CD4-positive, alpha-beta T cell treated with Interleukin-10 for 1 hour (primary cell): ENCODE measurements at regions not wholly inside any gene's neighbourhood (a gene's known extent, or its start where the extent isn't known, plus 50 kb on each side); places are given as distances from the start of the nearest gene placed in this dataset.

Experiments
- DNase-seq: peaks from one replicate; pipeline ENCODE4 v3.0.0-alpha.2; 2020

DNA sequence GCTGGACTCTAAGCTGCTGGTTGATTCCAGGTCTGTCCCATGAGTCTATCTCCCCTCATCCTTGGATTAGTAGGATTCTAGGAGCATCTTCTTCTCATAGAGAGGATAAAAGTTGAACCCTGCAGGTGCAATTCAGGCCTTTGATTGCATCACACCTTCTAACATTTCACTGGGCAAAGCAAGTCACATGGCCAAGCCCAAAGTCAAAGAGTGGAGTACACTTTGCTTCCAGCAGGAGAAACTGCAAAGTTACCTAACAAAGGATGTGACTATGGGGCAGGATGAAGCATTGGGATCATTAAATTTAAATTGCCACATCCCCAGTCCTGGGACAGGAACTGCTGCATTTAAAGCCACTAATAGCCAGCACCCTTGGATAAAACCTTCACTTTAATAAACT, 51.0 kb upstream of the EGFLAM start:
- DNase-seq, result no peak

DNA sequence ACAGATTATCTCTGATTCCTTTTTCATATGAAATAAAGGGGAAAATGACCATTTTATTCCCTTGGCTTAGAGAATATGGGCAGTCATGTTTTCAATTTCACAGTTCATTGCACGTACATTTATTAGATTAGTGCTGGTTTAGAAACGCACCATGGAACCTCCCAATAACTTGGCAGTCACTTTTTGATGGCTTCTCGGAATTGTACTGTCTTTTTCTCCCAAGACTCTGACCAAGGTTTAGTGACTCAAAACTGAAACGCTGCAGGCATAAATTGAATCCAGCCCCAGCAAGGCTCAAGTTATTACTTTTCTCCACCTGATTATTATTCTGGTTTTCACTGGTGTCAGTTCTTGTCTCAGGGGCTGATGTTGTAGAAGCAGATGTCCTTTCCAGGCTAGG, 55.6 kb upstream of the EGFLAM start:
- no peak for DNase-seq

DNA sequence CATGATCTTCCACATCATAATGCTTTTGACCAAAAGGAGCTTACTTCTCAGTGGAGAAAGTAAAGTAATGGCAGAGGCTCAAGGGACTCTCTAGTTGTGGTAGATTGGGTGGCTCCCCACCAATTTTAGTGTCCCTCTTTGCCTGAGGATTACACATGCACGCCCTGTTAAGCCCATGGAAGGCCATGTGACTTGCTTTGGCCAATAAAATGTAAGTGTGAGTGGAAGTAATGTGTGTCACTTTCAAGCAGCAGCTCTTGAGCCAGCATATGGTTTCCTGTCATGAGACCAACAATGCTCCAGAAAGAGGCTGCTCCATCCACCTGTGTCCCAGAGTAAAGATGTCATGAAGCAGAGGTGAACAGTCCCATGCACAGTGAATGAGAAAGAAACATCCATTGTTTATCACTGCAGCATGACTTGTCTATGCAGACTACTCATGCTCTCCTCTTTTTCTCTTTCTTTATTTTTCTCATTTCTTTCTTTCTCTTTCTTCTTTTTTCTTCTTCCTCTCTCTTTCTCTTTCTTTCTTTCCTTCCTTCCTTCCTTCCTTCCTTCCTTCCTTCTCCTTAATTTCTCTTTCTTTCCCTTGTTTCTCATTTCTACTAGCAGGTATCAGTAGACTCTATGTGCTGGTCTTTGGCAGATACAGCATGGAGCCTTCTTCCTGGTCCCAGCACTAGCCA, 57.3 kb upstream of the EGFLAM start:
- DNase-seq, result no peak

DNA sequence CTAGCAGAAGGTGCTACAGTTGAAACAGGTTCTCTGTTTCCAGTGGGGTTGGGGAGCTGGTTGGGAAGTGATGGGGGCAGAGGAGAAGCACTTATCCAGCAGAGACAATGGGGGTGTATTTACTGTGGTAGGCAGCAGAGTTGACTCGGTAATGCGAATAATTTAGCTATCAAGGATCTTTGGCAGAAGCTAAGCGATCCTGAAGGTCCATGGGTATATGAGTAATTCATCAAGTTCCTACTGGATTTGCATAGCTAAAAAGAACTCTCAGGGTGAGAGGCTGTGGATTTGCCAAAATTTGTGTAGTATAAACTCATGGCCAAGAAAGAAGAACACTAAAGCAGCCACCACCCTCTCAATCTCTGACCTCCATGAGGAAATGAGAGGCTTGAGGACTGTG, 61.2 kb upstream of the EGFLAM start:
- no peak for DNase-seq

DNA sequence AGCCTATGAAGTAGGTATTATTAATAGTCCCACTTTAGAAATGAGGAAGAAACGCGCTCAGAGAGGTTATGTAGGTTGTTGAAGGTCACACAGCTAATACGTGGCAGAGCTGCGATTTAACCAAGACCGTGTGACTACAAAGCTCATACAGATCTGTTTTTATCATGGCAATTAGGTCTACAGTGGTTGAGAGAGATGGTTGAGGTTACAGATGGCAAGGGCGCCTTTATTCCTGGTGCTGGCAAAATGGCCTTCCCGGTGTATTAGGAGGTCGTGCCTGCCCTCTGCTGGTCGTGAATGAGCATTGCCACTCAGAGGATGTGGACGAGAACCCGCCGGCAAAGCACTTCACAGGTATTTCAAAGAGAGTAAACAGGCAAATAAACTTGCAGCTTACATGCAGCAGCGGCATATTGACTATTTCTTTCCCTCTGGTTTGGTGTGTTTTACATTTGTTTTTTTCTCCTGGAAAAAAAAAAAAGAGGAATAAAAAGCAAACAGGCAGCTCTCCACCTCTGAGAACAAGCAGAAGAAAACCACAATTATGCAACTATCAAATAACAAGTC, 65.3 kb upstream of the EGFLAM start:
- DNase-seq, result peak; percentile 56

DNA sequence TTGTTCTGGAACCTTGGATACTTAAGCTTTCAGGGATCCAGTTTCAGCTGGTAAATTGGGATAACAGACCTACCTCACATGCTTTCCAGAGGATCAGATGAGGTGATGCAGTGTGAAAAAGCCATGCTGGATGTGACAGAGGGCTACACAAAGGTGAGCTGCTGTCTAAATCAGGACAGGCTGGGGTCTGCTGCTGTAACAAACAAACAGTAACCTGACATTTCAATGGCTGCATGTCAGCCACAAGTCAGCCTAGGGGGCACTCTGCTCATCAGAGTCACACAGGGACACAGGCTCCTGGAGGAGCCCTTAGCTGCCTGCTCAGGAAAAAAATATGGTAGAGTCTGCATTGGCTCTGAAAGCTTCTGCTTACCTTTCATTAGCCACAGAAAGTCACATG, 66.7 kb upstream of the EGFLAM start:
- no peak for DNase-seq

DNA sequence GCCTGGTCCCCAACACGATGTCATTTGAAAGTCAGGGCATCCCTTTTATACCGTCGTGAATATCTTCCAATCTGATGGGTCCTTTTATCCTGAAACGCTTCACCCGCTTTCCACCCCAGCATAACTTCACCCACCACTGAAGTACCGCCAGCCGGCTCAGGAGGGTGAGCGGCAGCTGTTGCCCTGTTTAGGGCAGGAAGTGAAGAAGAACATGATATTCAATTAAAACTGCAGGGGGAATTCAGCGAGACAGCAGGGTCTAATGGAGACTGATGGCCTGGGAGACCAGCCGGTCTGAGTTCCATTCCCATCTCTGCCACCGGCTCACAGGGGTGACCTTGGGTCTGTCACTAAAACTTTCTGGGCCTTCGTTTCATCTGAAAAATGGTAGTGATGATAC, 68.2 kb upstream of the EGFLAM start:
- no peak for DNase-seq

DNA sequence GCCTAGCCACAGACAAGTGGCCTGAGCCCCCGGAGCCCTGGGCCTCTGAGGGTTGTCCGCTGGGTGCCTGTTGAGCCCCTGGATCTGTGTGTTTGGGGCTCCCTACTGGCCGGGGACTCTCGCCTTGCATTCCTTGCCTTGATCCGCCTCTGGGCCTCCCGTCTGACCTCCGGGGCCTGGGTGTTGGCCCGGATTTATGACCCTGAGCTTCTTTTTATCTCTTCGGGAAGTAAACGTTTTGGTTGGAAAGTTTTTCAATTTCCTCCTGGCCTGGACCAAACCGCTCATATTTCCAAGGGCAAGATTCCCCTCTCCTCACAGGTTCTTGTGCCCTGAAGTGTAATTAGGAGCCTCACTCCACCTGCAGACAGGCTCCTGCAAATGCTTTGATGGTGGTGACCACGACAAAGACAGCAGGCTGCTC, 69.3 kb upstream of the EGFLAM start:
- DNase-seq, result no peak

DNA sequence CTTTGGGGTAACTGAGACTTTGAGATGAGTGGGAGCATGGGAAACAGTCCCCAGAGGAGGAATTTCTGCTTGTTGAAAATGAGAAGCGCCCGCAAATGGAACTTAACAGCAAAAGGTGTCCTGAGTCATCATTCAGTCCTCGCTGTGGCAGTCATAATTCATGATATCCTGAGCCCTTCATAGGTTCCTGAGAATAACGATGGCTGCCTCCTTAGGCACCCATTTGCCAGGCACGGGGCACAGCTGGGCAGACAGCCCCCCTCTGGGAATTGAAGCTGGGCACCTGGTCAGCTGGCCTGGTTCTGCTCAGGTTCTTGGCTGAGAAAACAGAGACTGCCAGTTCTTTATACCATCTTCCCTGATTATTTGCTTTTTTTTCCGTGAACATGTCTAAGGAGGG, 69.8 kb upstream of the EGFLAM start:
- DNase-seq, result no peak

DNA sequence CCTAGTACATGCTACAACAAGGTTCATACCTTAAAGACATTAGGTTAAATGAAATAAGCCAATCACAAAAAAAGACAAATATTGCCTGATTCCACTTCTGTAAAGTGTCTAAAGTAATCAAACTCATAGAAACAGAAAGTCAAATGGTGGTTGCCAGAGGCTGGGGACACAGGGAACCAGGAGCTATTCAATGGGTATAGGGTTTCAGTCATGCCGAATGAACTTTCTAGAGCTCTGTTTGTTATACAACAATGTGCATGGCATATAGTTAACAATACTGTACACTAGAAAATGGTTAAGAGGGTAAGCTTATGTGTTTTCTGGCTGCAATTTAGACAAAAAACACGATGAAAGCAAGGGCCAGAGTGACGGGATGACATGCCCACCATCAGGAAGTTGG, 70.8 kb upstream of the EGFLAM start:
- DNase-seq, result no peak

DNA sequence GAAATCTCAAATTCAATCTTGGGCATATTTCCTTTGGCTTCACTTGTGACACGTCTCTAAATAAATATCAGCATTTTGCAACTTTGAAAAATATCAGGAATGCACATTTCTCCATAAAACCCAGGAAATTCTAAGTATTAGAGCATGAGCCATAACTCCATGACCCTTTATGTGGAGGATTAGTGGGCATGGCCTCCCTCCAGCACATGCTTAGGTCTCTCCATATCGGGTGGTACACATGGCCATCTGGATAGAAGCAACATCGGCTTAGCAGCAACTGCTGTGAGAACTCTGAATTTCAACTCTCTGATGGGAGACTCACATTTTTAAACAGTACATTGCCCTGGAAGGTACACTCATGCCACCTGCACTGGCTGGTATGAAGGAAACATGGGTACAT, 73.7 kb upstream of the EGFLAM start:
- DNase-seq, result no peak

DNA sequence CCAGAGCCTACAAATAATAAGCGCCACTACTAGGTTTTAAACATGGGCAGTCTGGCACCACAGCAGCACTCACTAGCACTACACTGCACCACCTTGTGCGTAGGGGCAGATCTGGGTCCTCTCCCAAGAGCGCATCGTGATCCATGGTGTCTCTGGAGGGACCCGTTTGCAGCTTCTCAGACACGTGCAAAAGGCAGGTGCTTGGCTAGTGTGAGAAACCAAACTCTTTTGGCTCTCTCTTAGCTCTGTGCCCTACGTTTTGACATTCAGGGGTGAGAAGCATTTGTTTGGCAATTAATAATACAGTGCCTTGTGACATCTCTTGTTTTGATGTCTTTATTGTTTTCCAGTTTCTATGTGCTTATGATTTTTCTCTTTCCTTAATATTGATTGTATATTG, 75.4 kb upstream of the EGFLAM start:
- no peak for DNase-seq

DNA sequence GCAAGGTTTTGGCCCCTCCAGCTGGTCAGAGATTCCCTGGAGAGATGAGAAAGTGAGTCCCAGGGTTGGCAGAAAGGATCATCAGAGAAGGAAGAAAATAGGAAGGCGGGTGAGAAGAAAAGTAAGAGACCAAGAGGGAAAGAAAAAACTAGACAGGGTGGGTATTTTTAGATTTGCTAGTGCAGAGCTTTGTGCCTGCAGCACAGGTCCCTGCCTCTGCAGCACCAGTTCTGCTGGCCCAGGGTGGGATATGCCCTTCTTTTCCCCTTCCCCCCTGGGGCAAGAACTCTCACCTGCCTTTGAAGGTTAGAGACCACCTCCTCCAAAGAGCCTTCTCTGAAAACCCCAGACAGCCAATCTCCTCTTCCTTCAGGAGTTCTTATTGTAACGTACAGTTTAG, 90.3 kb upstream of the EGFLAM start:
- no peak for DNase-seq

DNA sequence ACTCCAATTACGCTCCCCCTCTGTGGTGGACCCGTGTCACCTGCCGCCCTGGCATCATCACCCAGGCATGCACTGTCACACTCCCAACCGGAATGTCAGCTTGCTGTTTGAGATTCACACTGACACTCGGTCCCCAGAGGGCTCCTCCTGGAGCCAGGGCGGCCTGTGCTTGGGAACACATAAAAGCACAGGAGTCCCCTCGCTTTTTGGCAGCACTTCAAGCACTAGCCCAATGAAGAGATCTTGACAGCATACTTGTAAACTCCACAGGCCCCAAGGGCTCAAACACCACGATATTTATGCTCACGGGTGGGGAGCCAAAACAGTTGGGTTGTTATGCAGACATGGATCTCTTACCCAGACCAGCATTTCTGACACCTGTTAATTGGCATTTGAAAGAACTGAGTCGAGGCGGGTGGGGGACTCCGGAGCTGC, 90.8 kb upstream of the EGFLAM start:
- DNase-seq, result no peak

DNA sequence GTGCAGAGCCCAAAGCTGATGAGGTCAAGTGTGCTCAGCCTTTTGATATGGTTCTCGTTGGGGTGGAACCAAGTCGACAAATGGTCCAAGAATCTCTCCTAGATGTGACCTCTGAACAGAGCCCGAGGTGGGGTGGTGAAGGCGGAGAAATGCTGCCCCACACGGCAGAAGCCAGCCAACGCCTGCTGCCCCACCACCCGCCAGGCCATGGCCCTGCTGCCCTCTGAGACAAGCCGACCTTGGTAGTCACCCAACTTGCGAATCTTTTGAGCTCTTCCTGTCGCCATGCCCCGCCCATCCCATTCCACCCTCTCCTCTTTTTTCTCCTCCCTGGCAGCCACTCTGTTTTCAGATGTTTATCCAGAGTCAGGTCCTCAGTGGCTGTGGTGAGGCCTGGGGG, 91.5 kb upstream of the EGFLAM start:
- DNase-seq, result no peak

DNA sequence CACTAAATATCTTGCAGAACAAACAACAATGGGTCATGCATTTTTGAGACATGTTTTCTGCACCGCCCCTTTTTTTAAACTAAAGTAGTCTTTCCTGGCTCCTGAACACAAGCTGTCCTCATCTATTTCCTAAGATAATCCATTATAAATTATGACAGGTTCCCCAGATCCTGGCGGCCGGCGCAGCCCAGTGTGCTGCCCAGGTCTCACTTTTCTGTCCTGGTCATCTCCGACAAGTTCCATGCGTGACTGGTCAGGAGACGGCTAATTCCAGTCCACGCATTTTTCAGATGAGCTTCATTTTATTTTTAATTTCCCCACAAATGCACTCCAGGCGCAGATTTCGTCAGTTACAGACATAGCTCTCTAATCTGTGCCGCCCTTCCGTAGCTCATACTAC, 92.9 kb upstream of the EGFLAM start:
- DNase-seq, result no peak

DNA sequence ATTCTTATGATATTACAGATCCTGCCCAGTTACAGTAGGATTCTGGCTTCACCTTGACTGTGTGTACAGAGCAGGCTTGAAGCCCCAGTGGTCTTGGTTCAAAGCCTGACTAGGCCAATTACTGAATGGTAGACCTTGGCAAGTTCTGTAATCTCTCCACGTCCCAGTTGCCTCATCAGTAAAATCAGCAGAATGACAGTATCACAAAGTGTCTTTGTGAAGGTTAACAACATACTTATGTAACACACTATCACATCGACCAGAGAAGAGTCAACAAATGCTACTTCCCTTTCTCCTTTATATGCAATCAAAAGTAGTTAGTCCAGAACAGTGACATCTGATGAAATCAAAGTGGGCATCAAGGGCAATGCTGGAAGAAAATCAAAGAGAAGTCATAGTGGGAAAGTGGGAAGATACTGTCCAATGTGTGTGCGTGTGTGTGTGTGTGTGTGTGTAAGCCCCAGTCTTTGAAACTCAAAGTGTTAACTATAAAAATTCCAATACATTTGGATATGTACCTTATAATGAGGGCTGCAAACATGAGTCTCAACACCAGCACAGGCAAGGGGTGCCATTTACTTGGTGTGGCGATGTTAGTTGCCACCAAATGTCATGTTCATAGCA, 93.5 kb upstream of the EGFLAM start:
- DNase-seq, result no peak

DNA sequence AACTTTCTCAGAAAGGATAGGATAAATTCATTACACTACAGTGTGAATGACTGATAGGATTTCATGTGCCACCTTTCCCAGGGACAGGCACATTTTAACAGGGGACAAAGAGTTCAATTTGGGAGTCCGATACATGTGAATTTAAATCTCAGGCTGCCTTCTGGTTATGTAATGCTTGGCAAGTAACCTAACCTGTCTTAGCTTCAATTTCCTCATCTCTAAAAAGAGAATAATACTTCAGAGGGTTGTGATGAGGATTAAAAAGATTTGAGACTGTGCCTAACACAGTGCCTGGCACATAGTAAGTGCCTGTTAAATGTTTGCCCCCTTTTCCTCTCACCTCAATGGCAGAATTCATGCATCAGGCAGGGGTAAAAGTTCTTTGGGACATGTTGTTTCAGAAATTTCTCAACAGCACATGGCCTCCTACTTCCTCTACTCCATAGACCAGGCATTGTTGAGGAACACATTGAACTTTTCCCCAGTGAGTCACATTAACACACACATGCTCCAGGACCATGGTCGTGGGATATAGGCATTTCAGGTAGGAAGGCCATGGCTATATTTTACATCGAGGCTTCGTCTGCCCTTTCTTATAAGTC, 94.6 kb upstream of the EGFLAM start:
- no peak for DNase-seq

DNA sequence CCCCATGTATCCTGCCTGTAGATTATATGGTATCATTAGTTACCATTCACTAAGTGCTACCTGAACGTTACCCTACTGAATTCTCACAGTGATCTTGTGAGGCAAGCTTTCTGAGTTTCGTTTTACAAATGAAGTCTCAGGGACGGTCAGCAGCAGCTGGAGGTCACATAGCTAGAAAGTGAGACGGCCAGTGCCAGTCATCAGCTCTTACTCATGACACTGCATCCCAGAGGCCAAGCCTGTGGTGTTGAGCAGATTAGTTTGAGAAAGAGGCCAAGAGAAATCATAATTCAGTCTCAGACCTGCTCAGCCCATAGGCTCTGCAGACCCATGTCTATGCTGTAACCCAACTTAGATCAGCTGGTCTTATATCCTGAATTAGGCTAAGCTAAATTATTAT, 95.7 kb upstream of the EGFLAM start:
- DNase-seq, result no peak

DNA sequence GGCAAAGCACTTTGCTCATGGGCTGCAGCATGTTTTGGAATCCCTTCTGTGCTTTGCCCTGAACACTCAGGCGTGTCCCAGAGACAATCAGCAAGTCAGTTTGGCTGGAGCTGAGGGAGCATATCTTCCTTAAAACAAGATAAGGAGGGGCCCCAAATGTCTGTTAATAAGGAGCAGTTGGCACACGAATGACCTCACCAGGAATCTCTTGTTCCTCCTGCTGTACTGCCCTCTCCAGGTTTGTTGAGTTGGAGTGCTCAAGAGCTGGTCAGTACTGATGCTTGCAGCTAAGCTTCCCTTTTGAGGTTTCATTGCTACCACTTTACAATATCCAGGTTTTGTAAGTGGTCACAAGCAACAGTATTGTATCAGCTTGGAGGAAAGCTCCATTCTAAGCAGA, 101.3 kb upstream of the EGFLAM start:
- no peak for DNase-seq

DNA sequence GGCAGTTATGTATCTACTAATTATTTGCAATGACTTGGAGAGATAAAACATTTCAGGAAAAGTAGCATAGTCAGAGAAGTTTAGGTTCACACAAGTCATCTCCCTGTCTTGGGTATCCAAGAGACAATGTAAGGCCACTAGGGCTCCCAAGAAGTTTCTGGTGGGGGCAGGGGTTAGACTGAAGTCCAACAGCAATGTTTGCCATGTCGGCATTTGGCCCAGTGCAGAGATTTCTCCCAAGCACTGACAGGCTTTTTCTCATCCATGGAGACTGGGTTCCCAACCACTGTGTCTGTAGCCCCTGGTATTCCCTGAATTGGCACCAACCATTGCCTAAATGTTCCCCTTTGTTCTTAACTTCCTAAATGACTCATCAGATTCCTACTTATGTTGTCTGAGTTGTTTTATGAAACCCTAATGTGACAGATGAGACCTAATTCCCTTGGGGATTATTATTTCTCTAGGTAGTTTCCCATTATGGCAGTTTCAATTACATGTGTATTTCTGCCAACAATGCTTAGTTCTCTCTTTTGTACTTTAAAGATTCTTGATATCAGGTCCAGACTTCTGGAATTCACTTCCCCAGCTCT, 103.6 kb upstream of the EGFLAM start:
- no peak for DNase-seq

DNA sequence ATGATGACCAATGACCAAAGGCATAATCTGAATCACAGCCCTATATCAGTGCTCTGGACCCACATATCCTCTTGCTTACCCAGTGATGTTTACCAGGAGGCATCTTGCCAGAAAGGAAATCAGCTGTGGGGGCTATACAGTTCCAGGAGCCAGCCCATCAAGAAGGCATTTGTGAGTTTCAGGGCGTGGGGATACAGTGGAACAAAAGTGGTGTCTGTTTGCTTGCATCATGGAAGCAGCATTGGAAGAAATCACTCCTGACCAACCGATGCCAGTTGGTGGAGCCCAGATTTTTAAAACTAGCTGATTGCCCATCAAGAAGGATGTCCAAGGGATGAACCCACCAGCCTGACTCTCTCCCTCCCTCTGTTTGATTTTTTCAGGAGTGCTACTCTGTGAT, 106.5 kb upstream of the EGFLAM start:
- DNase-seq, result no peak

DNA sequence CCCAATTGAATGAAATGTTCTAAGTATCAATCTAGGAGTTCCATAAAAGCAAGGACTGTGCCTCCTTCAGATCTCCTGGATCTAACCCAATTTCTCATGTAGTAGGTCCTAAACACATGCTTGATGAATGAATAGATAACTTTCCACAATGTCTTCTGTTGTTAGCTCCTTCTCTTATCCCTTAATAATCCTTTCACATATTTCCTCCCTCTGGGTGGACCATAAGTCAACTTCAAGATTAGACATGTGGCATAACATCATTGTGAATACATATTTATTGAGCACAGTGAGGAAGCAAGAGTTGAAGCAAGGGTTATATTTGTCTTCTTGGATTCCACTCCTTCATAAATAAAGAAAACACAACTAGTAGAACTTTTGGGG, 108.6 kb upstream of the EGFLAM start:
- DNase-seq, result no peak

DNA sequence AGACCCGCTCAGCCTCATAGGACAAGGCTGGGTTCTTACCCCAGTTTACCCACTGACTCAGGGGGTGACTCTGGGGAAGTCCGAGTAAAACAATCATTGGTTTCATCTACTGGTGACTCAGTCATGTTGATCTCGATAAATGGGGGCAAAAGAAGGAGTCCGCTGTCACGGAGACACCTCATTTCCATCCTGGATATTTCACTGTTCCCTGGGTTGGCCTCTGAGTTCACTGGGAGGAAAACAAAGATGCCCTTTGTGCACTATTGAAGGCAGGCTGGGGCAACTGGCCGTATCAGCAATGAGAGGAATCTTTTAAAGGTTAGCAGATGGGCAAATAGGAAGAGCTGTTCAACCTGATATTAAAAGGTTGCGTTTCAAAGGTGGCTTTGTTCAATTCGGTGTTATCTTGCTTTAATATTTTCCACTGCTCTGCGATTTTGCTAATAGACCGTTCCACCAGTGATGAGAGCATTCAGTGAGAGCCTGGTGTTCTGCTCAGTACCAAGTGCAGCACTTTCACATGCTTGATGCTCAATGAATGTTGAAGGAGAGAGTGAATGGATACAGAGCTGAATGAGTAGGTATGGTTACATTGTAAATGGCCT, 110.2 kb upstream of the EGFLAM start:
- no peak for DNase-seq
